ENCODE measurements at regions not wholly inside any gene's neighbourhood (a gene's known extent, or its start where the extent isn't known, plus 50 kb on each side); places are given as distances from the start of the nearest gene placed in this dataset.
"Not testable (repeated sequence)": the region's sequence is repeated elsewhere in the genome, so short reads cannot be mapped to it uniquely, and the experiment has no call there.

DNA sequence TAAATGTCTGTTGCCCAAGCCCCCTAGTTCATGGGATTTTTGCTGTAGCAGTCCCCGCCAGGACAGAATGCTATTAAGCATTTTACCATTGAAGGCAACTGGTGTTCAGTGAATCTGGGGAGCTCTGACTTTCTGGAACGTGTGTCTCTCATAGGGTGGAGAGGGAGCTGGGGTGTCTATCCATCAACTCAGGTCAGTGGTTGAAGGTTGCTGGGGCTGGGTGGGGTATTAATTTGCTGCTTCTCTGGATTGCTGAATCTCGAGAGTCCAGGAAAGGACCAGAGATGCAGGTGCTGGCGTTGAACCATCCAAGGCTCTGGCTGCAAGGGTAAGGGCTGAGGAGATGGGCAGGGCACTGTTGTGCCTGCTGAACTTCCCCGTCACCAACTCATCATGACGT, 66.8 kb upstream of the NCK2 start:
- WGBS, 2 donors: 83 to 92% methylated on average over 6 of the region's 6 CpGs
- no peak overlapping the region for H3K27ac ChIP-seq (ENCODE audit: low read depth in 2 of 2, low read length in 1 of 2)
- H3K9me3 ChIP-seq (ENCODE audit: control insufficient read depth in 2 of 2, insufficient read depth in 1 of 2, low read depth in 1 of 2, low read length in 1 of 2): no peaks in the 10 kb centered on the region
- H3K36me3 ChIP-seq (ENCODE audit: control insufficient read depth in 2 of 2, insufficient read depth in 2 of 2, low read length in 1 of 2): no peaks in the 10 kb centered on the region
- H3K4me1 ChIP-seq (ENCODE audit: control insufficient read depth in 2 of 2, insufficient read depth in 2 of 2, low read length in 1 of 2): no peaks in the 10 kb centered on the region
- H3K4me3 ChIP-seq (ENCODE audit: low read depth in 1 of 2, low read length in 2 of 2): no peak overlapping the region
- H3K27me3 ChIP-seq (ENCODE audit: control insufficient read depth in 1 of 2, insufficient read depth in 2 of 2, low read length in 2 of 2): no peaks in the 10 kb centered on the region

DNA sequence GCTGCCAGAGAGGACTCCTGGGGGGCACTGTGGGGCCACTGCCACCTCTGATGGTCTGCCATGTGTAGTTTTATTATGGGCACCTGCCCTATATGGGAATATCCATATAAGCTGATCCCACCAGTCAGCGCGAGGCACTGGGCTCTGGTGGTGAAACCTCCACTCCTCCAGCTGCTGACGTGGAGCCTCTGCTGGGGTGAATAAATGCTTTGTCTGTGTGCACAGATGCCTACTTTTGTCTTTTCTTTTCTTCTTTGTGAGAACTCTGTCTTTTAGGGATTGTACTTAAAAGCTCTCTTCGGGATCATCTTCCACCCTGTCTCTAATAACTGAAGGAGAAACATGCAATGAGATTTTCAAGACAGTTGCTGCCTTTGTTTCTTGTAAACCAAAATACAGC, 68.9 kb upstream of the NCK2 start:
- Histone ChIP-seq H3K36me3 (ENCODE audit: control insufficient read depth in 2 of 2, insufficient read depth in 2 of 2, low read length in 1 of 2) (no peaks in the 10 kb centered on the region), H3K27ac (ENCODE audit: low read depth in 2 of 2, low read length in 1 of 2) (no peak overlapping the region), H3K9me3 (ENCODE audit: control insufficient read depth in 2 of 2, insufficient read depth in 1 of 2, low read depth in 1 of 2, low read length in 1 of 2) (no peaks in the 10 kb centered on the region), H3K27me3 (ENCODE audit: control insufficient read depth in 1 of 2, insufficient read depth in 2 of 2, low read length in 2 of 2) (no peaks in the 10 kb centered on the region), H3K4me1 (ENCODE audit: control insufficient read depth in 2 of 2, insufficient read depth in 2 of 2, low read length in 1 of 2) (no peaks in the 10 kb centered on the region), H3K4me3 (ENCODE audit: low read depth in 1 of 2, low read length in 2 of 2) (no peak overlapping the region)
- 82 to 85% methylated on average over 4 of the region's 4 CpGs for WGBS, 2 donors

- Histone ChIP-seq H3K9me3 (ENCODE audit: control insufficient read depth in 2 of 2, insufficient read depth in 1 of 2, low read depth in 1 of 2, low read length in 1 of 2) (no peaks in the 10 kb centered on the region), H3K36me3 (ENCODE audit: control insufficient read depth in 2 of 2, insufficient read depth in 2 of 2, low read length in 1 of 2) (no peaks in the 10 kb centered on the region), H3K27ac (ENCODE audit: low read depth in 2 of 2, low read length in 1 of 2) (no peak overlapping the region), H3K4me3 (ENCODE audit: low read depth in 1 of 2, low read length in 2 of 2) (no peak overlapping the region), H3K4me1 (ENCODE audit: control insufficient read depth in 2 of 2, insufficient read depth in 2 of 2, low read length in 1 of 2) (no peaks in the 10 kb centered on the region), H3K27me3 (ENCODE audit: control insufficient read depth in 1 of 2, insufficient read depth in 2 of 2, low read length in 2 of 2) (no peaks in the 10 kb centered on the region)
- WGBS, 2 donors: 74 to 84% methylated on average over 10 of the region's 10 CpGs
These were observed 69.7 kb upstream of the NCK2 start for GRCh38 chr2:105674859-105675541.

DNA sequence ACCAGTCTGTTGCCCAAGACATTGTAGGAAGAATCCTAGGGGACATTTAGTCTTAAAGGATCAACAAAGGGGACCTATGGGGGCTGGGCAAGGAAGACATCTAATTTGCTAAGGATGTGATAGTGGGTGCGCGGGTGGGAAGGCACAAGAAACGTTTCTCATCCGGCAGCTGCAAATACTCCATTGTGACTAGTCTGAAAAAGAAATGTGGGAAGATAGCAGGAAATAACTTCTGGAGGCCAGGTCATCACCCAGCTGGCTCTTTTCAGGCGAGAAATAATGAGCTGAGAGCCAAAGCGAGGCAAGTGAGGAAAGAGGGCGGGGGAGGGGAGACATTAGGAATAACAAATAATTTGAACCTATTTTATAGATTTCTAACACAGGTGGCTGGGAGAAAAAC, 70.3 kb upstream of the NCK2 start:
- WGBS, 2 donors: 64 to 74% methylated on average over 7 of the region's 7 CpGs
- no peak overlapping the region for H3K4me3 ChIP-seq (ENCODE audit: low read depth in 1 of 2, low read length in 2 of 2)
- H3K4me1 ChIP-seq (ENCODE audit: control insufficient read depth in 2 of 2, insufficient read depth in 2 of 2, low read length in 1 of 2): no peaks in the 10 kb centered on the region
- no peaks in the 10 kb centered on the region for H3K9me3 ChIP-seq (ENCODE audit: control insufficient read depth in 2 of 2, insufficient read depth in 1 of 2, low read depth in 1 of 2, low read length in 1 of 2)
- H3K36me3 ChIP-seq (ENCODE audit: control insufficient read depth in 2 of 2, insufficient read depth in 2 of 2, low read length in 1 of 2): no peaks in the 10 kb centered on the region
- no peak overlapping the region for H3K27ac ChIP-seq (ENCODE audit: low read depth in 2 of 2, low read length in 1 of 2)
- H3K27me3 ChIP-seq (ENCODE audit: control insufficient read depth in 1 of 2, insufficient read depth in 2 of 2, low read length in 2 of 2): no peaks in the 10 kb centered on the region

GRCh38 chr2:105671156-105671555, 73.6 kb upstream of the NCK2 start:
- peaks cover 0 to under 1% of the 10 kb centered on the region in 2 donors for H3K9me3 ChIP-seq (ENCODE audit: control insufficient read depth in 2 of 2, insufficient read depth in 1 of 2, low read depth in 1 of 2, low read length in 1 of 2)
- no peaks in the 10 kb centered on the region for H3K4me1 ChIP-seq (ENCODE audit: control insufficient read depth in 2 of 2, insufficient read depth in 2 of 2, low read length in 1 of 2)
- 39 to 57% methylated on average over 8 of the region's 8 CpGs for WGBS, 2 donors
- no peak overlapping the region for H3K4me3 ChIP-seq (ENCODE audit: low read depth in 1 of 2, low read length in 2 of 2)
- H3K27ac ChIP-seq (ENCODE audit: low read depth in 2 of 2, low read length in 1 of 2): no peak overlapping the region
- H3K36me3 ChIP-seq (ENCODE audit: control insufficient read depth in 2 of 2, insufficient read depth in 2 of 2, low read length in 1 of 2): no peaks in the 10 kb centered on the region
- no peaks in the 10 kb centered on the region for H3K27me3 ChIP-seq (ENCODE audit: control insufficient read depth in 1 of 2, insufficient read depth in 2 of 2, low read length in 2 of 2)

DNA sequence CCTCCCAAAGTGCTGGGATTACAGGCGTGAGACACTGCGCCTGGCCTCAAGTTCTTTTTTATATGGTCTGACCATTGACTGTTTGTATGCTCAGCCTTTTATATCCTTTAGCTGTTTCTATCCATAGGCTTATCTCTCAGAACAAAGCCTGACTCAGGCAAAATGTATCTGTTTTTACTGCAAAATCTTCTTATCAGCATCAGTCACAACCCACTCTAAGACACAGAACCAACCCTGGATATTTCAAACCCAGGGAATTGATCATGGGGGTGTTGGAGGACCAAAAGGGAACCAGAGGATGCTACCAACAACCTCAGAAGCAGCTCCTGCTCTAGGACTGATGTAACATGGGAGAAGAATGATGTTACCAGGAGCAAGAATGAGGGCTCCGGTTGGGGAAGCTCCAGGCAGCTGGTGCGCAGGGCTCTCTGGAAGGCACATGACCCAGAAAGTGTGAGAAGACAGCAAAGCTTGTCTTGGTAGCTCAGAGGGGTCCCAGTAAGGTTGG, 75.3 kb upstream of the NCK2 start:
- no peaks in the 10 kb centered on the region for H3K36me3 ChIP-seq (ENCODE audit: control insufficient read depth in 2 of 2, insufficient read depth in 2 of 2, low read length in 1 of 2)
- H3K4me3 ChIP-seq (ENCODE audit: low read depth in 1 of 2, low read length in 2 of 2): no peak overlapping the region
- no peak overlapping the region for H3K27ac ChIP-seq (ENCODE audit: low read depth in 2 of 2, low read length in 1 of 2)
- no peaks in the 10 kb centered on the region for H3K4me1 ChIP-seq (ENCODE audit: control insufficient read depth in 2 of 2, insufficient read depth in 2 of 2, low read length in 1 of 2)
- H3K9me3 ChIP-seq (ENCODE audit: control insufficient read depth in 2 of 2, insufficient read depth in 1 of 2, low read depth in 1 of 2, low read length in 1 of 2): peaks cover 0 to 2% of the 10 kb centered on the region in 2 donors
- H3K27me3 ChIP-seq (ENCODE audit: control insufficient read depth in 1 of 2, insufficient read depth in 2 of 2, low read length in 2 of 2): no peaks in the 10 kb centered on the region
- 92 to 99% methylated on average over 4 of the region's 4 CpGs for WGBS, 2 donors

DNA sequence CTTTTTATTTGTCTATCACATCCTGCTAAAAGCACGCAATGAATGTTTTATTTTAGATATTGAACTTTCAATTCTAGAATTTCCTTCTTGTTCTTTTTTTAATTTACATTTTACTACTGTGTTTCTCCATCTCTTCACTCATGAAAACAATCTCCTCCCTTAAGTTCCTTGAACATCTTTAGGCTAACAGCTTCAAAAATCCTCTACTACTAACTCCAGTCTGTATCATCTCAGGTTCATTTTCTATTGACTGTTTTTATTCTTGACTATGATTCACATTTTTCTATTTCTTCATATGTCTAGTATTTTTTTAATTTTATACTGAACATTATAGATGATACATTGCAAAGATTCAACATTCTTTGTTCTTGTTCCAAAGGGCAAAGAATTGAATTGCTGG, 79.2 kb upstream of the NCK2 start:
- Histone ChIP-seq H3K4me1 (ENCODE audit: control insufficient read depth in 2 of 2, insufficient read depth in 2 of 2, low read length in 1 of 2) (no peaks in the 10 kb centered on the region), H3K27me3 (ENCODE audit: control insufficient read depth in 1 of 2, insufficient read depth in 2 of 2, low read length in 2 of 2) (no peaks in the 10 kb centered on the region), H3K4me3 (ENCODE audit: low read depth in 1 of 2, low read length in 2 of 2) (no peak overlapping the region), H3K36me3 (ENCODE audit: control insufficient read depth in 2 of 2, insufficient read depth in 2 of 2, low read length in 1 of 2) (no peaks in the 10 kb centered on the region), H3K27ac (ENCODE audit: low read depth in 2 of 2, low read length in 1 of 2) (no peak overlapping the region), H3K9me3 (ENCODE audit: control insufficient read depth in 2 of 2, insufficient read depth in 1 of 2, low read depth in 1 of 2, low read length in 1 of 2) (peaks cover 0 to 2% of the 10 kb centered on the region in 2 donors)
- WGBS, 2 donors: 93% methylated on average over 1 of the region's 1 CpG

DNA sequence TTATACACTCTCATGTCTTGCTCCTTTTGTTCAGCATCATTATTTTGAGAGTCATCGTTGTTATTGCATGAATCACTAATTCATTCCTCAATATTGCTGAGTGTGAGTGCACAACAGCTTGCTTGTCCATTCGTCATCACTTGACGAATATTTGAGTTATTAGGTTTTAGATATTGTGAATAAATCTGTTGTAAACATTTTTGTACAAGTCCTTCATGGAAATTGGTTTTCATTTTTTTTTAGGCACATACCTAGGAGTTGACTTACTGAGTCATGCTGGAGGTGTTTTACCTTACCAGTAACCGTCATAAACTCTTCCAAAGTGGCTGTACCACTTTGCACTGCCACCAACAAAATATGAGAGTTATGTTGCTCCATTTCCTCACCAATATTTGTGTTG, 84.2 kb upstream of the NCK2 start:
- 79 to 82% methylated on average over 4 of the region's 4 CpGs for WGBS, 2 donors
- Histone ChIP-seq H3K9me3 (ENCODE audit: control insufficient read depth in 2 of 2, insufficient read depth in 1 of 2, low read depth in 1 of 2, low read length in 1 of 2) (no peaks in the 10 kb centered on the region), H3K4me3 (ENCODE audit: low read depth in 1 of 2, low read length in 2 of 2) (no peak overlapping the region), H3K4me1 (ENCODE audit: control insufficient read depth in 2 of 2, insufficient read depth in 2 of 2, low read length in 1 of 2) (no peaks in the 10 kb centered on the region), H3K27me3 (ENCODE audit: control insufficient read depth in 1 of 2, insufficient read depth in 2 of 2, low read length in 2 of 2) (no peaks in the 10 kb centered on the region), H3K27ac (ENCODE audit: low read depth in 2 of 2, low read length in 1 of 2) (no peak overlapping the region), H3K36me3 (ENCODE audit: control insufficient read depth in 2 of 2, insufficient read depth in 2 of 2, low read length in 1 of 2) (no peaks in the 10 kb centered on the region)

DNA sequence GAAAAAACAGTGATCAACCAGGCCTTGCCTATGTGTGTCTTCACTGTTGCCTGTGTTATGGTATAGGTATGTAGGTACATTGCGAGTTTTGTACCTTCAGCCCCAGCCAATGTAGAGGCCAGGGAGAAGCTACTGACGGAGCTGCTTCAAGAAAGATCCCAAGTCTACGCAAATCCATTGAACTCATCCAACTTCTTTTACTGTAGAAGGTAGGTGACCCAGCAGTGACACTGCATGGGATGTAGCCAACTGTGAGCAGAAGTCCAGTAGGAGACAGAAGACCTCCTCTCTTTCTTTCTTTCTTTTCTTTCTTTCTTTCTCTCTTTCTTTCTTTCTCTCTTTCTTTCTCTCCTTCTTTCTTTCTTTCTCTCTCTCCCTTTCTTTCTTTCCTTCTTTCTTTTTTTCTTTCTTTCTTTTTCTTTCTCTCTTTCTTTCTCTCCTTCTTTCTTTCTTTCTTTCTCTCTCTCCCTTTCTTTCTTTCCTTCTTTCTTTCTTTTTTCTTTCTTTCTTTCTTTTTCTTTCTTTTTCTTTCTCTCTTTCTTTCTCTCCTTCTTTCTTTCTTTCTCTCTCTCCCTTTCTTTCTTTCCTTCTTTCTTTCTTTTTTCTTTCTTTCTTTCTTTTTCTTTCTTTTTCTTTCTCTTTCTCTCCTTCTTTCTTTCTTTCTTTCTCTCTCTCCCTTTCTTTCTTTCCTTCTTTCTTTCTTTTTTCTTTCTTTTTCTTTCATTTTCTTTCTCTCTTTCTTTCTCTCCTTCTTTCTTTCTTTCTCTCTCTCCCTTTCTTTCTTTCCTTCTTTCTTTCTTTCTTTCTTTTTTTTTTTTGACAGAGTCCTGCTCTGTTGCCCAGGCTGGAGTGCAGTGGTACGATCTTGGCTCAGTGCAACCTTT, 88.7 kb upstream of the NCK2 start:
- H3K27ac ChIP-seq (ENCODE audit: low read depth in 2 of 2, low read length in 1 of 2); H3K36me3 ChIP-seq (ENCODE audit: control insufficient read depth in 2 of 2, insufficient read depth in 2 of 2, low read length in 1 of 2); H3K27me3 ChIP-seq (ENCODE audit: control insufficient read depth in 1 of 2, insufficient read depth in 2 of 2, low read length in 2 of 2); H3K4me3 ChIP-seq (ENCODE audit: low read depth in 1 of 2, low read length in 2 of 2); H3K9me3 ChIP-seq (ENCODE audit: control insufficient read depth in 2 of 2, insufficient read depth in 1 of 2, low read depth in 1 of 2, low read length in 1 of 2); H3K4me1 ChIP-seq (ENCODE audit: control insufficient read depth in 2 of 2, insufficient read depth in 2 of 2, low read length in 1 of 2): not testable (repeated sequence)
- 94 to 95% methylated on average over 4 of the region's 4 CpGs for WGBS, 2 donors

Data from esophagus (tissue), 2 donors.